ENCODE measurements at regions not wholly inside any gene's neighbourhood (a gene's known extent, or its start where the extent isn't known, plus 50 kb on each side); places are given as distances from the start of the nearest gene placed in this dataset.

DNA sequence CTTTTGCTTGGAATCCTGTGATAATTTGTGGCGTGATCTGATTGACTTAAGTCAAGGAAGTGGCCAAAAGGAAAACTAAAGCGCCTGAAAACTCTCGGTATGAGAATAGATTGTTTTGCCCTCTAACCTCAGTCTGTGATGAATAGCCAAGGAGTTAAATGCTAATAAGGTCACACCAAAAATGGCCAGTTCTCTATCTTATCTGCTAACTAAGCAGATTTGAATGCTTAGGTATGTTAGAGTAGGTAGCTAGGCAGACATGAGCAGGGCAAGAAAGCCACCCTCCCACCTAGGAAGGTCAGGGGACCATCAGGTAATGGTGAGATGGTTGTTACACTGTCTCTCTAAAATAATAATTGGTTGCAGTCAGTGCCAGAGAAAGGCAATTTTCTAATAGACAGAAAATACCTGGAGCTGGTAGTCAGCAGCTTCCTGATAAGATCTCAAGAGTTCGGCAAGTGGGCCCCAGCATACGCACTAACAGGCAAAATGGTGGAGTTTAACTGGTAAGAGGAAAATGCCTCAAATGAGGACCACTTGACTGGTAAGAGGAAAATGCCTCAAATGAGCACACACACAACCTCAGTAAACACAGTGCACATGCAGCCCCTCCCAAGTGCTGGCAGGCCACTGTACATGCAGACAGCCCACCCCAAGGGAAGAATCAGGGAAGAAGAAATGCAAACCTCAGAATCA, 468.4 kb downstream of the MBD2 start:
- DNase-seq (ENCODE audit: low read depth in 2 of 2), result no peak

DNA sequence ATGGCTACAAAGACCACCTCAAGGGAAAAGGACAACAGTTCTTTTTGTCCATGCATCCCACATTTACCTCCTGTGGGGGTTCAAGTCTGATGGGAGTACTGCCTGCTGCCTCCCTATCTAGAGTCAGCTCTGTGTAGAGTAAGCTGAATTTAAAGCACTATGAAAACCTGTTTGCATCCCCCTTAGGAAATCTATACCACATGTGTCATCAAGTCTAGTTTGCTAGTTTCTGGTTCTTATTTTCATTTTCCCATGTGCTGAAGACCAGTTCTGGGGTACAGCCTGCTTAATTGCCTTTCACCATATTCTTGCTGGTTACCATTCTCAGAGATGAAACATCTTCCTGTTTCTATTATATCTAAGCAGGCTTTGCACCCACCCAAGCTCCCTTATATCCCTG, 470.3 kb downstream of the MBD2 start:
- no peak for DNase-seq (ENCODE audit: low read depth in 2 of 2)

DNA sequence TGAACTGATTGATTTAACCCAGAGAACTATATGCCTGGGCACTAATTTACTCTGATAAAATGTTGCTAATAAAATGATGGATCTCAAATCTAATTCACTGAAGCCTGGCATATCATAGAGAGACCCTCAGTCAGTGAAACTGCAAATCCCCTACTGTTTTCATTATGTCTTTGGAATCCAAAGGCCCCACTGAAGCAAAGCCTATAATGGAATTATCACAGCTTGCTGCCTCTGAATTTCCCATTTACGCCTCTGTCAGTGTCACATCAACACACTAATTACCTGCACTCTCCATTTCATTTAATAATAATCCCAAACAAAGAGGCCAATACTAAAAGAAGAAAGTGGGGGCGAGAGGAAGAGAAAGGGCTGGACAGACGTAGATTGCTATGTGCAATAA, 470.9 kb downstream of the MBD2 start:
- DNase-seq (ENCODE audit: low read depth in 2 of 2), result no peak

DNA sequence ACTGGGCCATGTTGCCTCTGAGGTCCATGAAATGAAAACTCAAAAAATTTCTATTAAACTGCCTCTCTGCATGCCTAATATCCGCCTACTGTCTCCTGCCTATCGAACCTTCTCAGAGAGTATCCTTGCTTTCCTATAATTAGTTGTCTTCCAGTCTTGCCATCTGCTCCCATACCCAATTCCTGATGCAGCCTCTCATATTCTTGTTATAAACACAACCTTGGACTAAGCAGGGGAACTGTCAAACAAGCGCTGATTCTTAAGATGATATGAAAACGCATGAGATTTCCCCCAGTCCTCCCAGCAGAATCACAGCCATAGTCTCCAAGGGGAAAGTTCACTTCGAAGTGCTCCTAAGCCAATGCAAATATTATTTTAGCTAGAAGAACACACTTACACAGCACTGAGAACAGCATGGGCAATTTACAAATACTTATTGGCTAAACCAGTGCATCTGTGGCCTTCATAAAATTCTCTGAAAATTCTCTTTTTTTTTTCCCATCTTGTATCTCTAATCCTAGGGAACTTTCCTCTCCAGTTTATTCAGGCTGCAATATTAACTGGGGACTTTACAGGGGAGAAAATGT, 471.6 kb downstream of the MBD2 start:
- DNase-seq (ENCODE audit: low read depth in 2 of 2), result no peak

DNA sequence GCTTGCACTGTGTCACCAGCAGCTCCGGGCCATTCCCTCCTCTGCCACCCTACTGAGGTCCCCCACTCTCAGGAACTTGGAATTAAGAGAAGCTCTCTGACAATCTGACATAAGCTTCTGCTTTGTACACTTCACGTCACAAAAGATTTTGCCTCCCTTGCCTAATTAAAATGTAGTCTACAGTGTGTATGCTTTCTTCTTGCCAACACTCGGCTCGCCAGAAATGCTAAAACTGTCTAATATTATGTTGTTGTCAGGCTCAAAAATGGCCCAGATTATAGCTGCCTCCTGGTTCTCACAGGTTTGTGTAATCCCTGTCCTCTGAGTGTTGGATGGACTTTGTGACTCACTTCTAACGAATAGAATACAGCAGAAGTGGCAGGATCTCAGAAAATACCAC, 474.7 kb downstream of the MBD2 start:
- no peak for DNase-seq (ENCODE audit: low read depth in 2 of 2)

DNA sequence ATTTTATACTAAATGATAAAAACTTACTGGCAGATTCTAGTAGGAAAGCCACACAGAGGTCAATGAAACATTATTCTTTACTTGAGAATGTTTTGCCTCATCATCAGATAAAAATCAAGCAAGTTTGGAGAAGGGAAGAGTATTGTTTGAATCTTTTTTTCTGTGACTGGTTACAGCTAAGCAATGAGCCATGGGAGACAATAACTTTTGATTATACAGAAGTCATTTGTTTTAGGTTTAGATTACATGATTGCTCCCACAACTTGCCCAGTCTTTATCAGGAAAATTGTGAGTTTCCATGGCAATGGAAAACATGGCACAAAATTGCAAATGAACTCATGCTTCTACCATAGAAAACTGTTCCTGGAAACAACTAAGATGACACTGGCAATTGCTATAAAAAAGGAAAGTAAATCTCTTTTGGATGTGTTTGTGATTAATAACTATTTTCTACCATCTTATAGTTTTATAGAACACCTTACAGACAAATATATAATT, 476.8 kb downstream of the MBD2 start:
- no peak for DNase-seq (ENCODE audit: low read depth in 2 of 2)

DNA sequence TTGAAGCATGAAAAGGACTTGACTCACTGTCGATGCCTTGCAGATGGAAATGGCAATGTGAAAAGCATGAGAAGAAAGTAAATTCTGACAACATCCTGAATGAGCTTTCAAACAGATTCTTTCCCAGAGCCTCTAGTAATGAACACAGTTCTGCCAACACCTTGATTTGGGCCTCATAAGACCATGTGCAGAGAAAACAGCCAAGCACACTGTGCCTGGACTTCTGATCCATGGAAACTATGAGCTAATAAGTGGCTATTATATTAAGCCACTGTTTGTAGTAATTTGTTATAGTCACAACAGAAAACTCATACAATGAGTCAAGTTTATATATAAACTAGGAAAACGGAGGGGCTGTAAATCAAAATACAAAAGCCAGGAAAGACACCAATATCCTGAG, 477.3 kb downstream of the MBD2 start:
- DNase-seq (ENCODE audit: low read depth in 2 of 2), result no peak

DNA sequence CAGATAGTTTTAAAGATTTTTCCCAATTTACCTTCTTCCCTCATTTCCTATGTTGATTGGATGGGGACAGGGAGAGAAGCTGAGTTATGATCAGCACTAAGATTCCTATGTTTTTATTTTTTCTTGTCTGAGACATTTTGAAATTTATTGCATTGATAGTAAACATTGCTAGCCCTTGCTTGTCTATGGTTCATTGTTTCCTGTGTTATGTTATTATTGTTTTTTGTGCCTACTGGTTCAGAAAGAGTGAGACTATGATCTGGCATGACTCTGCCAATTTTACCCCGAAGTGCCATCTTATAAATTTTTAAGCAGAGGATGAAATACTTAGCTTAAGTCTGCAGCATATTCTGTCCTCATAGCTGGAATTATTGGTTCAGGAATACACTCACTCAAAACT, 478.5 kb downstream of the MBD2 start:
- no peak for DNase-seq (ENCODE audit: low read depth in 2 of 2)

DNA sequence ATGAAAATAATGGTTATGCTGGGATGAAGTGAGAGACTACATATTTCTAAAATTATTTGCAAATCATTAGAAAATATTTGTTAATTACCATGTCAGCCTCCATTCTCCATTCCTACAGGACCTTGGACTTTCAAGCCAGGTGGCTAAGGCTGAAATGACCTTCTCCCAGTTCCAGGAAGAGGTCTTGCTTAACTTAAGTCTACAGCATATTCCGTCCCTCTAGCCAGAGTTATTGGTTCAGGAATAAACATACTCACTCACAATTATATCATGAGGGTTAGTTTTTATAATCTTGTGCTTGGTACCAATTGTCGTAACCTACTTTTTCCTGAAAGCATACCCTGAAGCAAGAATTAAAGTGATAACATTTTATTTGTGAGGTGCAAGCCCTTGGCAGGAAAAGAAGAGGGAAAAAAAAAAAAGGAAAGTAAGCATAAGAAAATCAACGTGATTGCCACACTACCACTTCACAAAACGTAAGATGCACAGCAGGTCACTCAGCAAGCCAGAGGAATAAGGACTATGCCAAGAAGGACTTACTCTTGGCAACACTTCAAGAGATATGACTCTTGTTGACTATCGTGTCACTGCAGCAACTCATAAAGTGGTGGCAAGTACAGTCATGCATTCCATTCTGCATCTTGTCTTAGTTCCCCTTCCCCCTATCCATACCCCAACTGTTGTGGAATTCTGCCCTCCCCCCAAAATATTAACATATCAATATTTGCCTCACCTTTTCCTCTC, 479.1 kb downstream of the MBD2 start:
- no peak for DNase-seq (ENCODE audit: low read depth in 2 of 2)

DNA sequence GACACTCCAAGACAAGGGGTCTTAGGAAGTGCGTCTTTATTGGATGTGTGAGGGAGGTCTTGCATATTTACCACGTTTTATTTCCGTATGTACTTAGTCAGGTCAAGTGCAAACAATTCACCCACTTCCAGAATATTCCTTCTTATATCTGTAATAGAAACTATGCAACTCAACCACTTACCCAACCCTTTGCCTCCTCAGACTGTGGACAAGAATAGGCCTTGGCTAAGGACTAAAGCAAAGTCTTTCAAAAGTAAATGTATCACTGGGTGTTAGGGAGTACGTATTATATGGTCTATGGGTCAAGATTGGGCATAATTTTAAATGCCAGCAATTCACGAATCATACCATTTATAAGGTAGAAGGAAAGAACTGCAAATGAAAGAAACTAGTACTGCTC, 484.8 kb downstream of the MBD2 start:
- no peak for DNase-seq (ENCODE audit: low read depth in 2 of 2)

DNA sequence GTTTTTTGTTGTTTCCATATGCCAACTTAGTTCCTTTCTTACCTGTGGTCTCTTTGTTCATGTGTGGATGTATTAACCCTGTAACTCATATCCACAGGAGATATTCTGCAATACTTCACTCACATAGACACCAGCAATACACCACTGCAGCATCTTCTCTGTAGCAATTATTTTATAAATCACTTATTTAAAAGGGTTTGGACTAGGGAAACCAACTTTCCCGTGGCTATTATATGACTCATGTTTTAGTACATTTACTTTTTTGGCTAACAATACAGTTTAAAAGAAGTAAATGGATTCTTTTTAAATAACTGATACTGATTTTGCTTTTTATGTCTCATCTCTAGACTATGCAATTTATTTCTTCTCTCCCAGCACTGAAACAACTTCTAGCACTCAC, 488.9 kb downstream of the MBD2 start:
- DNase-seq (ENCODE audit: low read depth in 2 of 2), result no peak

DNA sequence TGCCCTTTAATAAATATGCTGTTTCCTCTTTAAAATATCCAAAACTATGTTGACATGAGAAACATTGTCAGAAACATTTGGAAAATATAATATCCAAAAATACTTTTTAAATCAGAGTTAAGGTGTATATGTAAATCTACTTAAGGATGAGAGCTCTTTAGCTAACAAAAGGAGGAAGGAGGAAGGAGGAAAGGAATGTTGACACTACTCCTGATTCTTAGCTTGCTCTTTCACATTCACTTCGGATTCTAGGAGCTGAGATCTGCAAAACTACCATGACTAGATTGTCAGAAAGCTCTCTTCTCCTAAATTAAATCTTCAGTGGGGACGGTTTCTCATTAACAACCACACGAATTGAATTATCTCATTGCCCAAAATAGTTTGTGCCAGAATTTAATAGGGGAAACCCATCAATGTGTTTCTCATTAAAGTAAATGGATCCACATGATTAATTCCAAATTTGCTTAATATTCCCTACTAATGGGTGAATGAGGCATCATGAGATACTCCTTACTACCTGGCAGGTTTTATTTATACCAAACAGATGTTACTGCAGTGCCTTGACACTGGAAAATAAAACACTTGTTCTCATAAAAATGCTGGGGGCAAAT, 509.1 kb downstream of the MBD2 start:
- DNase-seq (ENCODE audit: low read depth in 2 of 2), result no peak

DNA sequence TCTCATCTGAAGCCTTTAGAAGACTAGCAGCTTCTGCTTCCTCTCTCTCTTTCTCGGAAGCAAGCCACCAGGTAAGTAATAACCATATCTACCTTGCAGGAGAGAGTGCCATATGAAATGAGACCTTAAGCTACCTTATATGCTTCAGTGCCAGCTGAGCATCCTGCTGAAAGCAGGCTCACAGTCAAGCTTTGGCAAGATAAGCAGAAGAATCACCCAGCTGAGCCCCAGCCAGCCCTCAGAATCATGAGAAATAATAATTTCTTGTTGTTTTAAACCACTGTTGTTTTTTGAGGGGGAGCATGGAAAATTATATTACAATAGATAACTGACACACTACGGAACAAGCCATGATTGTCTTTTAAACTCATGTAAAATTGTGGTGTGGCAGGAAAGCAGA, 514.4 kb downstream of the MBD2 start:
- no peak for DNase-seq (ENCODE audit: low read depth in 2 of 2)

DNA sequence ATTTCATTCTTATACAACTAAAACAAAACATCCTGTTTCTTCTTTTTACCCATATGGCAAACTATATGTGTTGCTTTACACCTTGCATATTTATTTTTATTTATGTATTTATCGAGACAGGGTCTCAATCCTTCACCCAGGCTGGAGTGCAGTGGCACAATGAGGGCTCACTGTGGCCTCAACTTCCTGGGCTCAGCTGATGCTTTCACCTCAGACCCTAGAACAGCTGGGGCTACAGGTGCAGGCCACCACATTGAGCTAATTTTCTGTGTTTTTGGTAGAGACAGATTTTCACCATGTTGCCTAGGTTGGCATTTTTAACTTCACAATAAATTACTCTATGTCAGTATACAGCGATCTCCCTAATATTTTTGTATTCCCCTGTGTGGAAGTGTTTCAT, 522.0 kb downstream of the MBD2 start:
- no peak for DNase-seq (ENCODE audit: low read depth in 2 of 2)

DNA sequence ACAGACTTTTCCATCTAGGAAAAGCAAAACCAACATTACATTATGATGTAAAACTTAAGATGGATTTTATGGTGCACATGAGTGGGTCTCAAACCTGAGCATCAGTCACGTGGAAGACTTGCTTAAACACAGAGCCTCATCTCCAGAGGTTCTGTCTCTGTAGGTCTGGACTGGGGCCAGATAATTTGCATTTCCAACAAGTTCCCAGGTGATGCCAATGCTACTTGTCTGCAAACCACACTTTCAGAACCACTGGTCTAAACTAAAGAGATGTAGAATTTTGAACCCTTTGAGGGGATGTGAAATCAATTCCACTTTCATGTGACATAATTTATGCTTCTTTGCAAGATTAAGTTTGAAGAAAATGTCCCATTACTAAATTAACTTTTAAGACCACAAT, 522.8 kb downstream of the MBD2 start:
- DNase-seq (ENCODE audit: low read depth in 2 of 2), result no peak

DNA sequence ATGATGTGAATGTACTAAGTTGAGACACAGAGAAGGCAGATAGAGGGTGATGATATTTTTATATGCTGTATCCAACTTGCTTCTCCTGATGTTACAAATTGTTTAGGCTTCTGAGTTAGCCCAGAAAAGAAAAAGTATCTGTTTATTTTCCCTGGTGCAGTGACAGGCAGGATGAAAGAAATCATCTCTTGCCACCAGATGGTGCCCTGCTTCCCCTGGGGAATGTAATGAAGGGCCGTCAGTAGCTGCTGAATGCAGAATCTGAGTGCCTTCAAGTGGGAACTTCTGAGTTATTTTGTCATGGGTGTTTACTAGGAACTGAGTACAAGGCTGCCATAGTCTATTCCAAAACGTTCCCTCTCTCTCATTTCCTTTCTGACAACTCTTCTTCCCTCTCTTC, 525.6 kb downstream of the MBD2 start:
- DNase-seq (ENCODE audit: low read depth in 2 of 2), result no peak

DNA sequence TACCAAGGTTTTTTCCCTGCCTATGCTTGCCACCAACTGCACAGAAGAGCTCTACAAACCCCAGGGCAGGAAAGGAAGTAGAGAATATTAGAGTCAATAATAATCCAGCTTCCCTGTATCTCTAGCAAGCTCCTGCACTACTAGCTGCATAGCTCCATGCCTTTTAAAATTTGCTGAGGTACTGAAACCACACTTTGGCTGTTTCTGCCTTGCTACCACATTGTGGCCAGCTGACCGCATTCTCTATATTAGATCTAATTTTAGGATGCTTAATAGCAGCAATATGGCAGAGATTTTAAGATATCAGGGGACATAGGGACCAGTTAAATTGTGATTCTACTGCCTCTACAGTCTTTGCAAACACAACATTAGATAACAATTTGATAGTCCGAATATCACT, 534.6 kb downstream of the MBD2 start:
- DNase-seq (ENCODE audit: low read depth in 2 of 2), result no peak

DNA sequence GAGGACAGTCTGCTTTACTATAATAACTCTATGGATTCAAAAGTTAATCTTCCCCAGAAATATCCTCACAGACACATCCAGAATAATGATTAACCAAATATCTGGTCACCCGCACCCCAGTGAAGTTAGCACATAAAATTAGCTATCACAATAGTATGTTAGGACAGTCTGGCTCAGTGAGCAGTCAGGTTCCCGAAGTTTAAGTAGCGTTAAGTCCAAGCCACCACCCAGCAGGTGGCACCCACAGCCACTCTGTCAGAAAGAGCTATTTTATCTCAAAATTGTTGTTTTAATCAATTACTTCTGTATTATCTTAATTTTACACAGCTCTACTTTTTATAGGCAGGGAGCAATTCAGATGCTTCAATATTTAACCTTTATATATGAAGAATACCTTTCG, 537.5 kb downstream of the MBD2 start:
- no peak for DNase-seq (ENCODE audit: low read depth in 2 of 2)

DNA sequence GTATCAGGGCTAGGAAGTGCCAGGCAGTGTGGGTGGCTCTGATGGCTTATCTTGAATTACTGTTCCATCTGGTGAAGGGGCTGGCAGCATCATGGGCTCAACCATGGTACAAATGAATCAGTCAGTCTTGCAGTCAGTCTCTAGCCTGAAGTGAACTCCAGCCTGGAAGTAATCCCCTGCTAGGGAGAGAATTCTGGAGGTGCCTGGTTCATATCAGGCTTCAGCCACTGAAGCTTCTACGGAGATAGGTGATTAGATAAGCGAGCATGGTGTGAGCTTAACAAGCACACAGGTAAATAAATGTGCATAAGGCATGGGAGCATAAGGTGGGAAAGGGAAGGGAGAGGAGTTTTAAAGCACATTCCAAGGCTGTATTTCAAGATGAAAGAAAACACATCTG, 541.7 kb downstream of the MBD2 start:
- no peak for DNase-seq (ENCODE audit: low read depth in 2 of 2)

DNA sequence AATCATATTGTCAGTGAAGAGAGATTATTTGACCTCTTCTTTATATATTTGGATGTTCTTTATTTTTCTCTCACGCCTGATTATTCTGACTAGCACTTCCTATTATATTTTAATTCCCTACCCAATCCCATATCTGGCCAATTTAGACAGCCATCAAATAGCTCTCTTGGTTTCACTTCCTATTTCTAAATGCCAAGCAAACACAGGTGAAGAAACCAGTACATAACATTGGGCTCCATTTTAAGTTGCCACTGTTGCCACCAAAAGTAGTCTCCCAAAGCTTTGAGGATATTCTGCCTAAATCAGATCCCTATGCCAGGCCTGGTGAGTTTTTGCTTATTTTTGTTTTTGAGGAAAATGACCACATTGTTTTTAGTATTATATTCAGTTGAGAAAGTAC, 547.0 kb downstream of the MBD2 start:
- no peak for DNase-seq (ENCODE audit: low read depth in 2 of 2)

DNA sequence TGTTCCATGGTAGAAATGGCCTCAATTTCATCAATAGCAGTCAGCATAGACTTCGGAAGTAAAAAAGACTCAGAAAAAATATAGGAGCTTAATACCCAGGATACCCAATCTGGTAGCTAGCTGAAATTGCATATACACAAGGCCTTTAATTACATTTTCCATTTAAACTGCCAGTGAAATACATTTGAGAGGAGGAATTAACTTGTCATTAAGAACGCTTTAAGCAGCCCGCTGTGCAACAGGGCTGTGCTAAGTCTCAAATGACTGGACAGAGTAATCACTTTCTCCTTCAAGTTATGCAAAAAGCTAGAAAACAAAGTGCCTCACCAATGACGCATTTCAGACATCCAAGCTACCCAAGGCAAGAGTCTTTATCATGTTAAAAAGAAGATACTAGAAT, 558.8 kb downstream of the MBD2 start:
- DNase-seq (ENCODE audit: low read depth in 2 of 2), result no peak

DNA sequence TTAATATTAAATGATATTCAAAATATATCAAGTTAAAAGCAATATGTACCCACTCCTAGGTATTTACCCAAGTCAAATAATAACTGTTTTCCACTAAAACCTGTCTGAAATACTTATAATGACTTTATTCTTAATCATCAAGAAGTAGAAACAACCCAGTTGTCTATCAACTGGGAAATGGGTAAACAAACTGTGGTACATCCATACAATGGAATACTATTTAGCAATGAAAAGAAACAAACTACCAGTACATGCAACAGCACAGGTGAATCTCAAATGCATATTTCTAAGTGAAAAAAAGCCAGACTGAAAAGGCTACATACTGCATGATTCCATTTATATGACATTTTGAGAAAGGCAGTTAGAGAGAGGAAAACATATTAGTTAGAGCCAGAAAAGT, 559.9 kb downstream of the MBD2 start:
- DNase-seq (ENCODE audit: low read depth in 2 of 2), result no peak

DNA sequence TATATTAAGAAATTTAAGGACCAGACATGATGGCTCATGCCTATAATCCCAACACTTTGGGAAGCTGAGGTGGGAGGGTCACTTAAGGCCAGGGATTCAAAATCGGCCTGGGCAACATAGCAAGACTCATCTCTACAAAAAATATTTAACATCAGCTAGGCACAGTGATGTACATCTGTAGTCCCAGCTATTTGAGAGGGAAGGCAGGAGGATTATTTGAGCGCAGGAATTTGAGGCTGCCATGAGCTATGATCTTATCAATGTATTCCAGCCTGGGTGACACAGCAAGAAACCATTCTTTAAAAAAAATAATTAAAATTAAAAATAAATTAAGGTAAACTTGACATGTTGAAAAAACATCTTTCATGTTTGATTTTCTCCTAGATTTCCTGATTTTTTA, 564.2 kb downstream of the MBD2 start:
- no peak for DNase-seq (ENCODE audit: low read depth in 2 of 2)

Data from dermis microvascular lymphatic vessel endothelial cell (primary cell).